Activated naive CD4-positive, alpha-beta T cell treated with Interleukin-2 at 50 U/mL for 16 hours (primary cell): ENCODE measurements at regions not wholly inside any gene's neighbourhood (a gene's known extent, or its start where the extent isn't known, plus 50 kb on each side); places are given as distances from the start of the nearest gene placed in this dataset.
"Not testable (repeated sequence)": the region's sequence is repeated elsewhere in the genome, so short reads cannot be mapped to it uniquely, and the experiment has no call there.

ENCODE experiments used
- DNase-seq: peaks from one replicate; pipeline ENCODE4 v3.0.0-alpha.2; 2020

DNA sequence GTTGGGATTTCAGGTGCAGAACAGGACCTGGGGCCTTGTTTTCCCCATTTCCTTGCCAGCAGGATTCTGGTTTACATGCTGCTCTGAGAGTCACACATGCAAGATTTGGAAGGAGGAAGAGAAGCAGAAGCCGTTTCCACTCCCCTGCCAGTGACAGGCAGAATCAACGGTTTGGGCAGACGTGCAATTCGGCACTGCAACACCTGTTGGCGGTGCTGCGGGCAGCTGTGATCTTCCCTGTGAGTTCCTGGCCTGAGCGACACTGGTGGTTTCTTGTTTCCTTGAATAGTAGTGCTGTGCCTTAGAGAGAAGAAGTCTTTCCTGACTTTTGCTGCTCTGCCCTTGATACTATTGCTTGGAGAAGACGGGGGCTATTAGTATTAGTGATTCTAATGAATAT lies 1126.2 kb downstream of the TYW1 start:
- DNase-seq: no peak

DNA sequence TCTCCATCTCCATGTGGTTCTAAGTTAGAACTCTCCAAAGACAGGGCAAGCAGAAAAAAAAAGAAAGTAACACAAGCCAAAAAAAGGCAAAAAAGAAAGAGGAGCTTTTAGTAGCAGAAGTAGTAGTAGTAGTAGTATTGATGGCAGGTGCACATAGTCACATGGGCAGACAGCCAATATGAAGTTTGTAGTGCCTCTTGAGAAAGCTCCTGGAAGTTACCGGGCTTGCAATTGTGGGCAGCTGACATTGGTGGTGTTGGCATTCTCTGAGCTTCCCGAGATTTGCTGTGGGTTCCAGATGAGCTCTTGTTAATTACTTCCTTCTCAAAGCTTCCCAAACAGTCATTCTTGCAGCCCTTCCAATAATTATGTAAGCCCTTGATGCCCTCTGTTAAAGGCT lies 1128.5 kb downstream of the TYW1 start:
- no peak for DNase-seq

DNA sequence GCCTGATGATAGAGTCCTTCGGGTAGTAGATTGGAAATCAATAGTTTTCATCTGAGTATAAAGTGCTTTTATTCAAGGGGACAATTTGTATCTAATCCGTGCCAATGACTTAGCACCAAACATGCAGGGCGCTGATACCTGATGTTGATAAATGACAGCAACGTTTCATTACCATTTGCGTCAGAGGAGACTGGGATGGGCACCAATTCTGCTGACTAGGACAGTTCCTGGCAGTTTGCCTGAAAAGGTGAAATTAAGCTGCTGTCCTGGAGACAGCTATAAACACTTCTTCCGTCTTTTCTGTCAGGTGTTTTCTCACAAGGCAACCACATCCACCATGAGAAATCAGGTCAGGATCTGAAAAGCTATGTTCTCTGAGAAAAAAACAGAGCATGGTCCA lies 1136.4 kb downstream of the TYW1 start:
- no peak for DNase-seq

DNA sequence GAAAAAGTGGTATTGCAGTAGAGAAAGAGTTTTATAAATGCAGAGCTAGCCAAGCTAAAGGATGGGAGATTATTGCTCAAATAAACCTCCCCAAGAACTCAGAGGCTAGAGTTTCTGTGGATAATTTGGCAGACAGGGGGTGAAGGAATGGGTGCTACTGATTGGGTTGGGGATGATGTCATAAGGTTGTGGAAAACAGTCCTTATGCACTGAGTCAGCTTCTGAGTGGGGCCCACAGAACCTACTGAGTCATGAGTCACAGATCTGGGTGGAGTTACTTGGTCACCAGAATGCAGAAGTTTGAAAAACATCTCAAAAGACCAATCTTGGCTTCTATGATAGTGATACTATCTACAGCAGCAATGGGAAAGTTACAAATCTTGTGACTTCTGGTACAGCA lies 1146.7 kb downstream of the TYW1 start:
- no peak for DNase-seq

DNA sequence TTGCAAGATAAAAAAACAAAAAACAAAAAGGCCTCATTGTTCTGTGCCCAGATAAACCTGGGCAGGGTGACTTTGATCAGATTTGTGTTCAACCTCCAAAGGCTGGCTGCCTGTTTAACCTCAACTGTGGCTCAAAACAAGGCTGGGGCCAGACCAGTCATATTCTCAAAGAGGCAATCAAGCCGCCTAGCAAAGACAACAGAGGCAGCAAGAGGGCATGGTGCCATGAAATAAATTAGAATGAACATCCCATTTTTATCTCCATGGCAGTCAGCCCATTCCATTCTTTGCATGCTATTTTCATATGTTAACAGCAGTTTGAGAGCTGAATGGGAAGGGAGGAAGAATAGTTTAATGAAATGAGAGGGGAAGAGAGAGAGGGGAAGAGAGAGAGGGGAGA lies 1150.3 kb downstream of the TYW1 start:
- DNase-seq: no peak

DNA sequence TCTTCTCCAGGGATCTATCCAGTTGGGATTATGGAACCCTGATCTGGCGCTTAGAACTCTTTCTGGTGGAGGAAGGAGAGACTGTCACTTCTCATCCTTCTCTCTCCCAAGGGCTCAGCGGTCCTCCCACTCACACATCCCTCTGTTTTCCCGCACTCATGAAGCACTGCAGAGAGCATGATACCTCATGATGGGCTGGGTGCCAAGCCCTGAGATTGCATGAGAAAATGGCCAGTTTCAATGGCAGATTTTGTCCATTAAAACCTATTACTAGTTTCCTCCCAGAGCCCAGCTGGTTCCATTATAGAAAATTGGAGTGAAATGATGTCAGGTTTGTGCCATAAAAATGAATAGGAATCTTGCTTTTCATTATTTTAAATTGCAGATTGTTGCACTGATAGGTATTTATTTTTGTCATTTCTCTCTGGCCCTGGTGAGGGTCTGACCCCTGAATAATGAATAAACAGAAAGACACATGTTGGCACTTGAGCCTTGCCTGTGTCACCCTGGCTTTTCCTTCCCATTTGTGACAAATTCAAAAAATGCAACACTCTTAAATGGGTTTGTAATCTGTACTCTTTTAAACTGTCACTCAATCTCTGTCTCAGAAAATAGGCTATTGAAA lies 1151.1 kb downstream of the TYW1 start:
- no peak for DNase-seq

DNA sequence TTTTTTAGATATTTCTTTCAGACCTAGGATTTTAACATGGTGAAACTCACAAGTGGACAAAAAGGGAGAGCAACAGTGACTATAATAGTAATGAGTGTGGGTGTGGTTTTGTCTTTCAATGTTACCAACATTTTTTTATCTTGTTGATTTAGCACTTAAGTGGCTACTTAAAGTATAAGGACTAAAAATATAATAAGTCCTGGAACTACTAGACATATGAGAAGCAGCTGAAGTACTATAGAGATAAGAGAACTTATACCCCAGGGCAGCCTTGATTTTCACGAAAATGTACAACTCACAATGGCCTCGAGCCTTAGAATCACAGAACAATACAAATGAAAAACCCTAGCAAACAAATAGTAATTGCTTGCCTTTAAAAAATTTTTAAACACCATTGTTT lies 1151.8 kb downstream of the TYW1 start:
- no peak for DNase-seq

DNA sequence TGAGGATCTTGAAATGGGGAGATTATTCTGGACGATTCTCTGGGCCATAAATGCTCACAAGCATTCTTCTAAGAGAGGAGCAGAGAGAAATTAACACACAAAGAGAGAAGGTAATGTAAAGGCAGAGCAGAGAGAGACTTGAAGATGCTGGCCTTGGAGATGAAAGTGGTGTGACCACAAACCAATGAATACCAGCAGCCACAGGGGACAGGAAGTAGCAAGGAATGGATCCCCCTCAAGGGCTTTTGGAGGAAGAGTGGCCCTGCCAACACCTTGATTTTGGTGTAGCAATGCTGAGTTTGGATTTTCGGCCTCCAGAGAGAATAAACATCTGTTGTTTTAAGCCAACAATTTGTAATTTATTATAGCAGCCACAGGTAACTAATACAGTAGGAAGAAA lies 1155.6 kb downstream of the TYW1 start:
- DNase-seq: no peak

DNA sequence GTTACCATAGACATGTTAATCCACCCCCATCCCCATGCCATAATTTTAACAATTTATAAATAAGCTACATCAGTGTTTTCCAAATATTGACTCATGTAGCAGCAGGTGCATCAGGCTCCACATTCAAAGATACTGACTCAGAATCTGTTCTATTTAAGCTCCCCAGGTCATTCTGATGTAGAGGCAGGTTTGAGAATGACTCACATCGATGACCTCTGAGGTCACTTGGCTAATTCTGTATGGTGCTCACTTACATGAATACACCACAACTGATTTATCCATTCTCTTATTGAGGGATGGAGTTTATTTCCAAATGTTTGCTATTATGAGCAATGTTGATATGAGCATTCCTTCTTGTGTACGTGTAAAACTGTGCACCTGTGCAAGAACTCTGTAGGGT lies 1159.0 kb downstream of the TYW1 start:
- DNase-seq: no peak

DNA sequence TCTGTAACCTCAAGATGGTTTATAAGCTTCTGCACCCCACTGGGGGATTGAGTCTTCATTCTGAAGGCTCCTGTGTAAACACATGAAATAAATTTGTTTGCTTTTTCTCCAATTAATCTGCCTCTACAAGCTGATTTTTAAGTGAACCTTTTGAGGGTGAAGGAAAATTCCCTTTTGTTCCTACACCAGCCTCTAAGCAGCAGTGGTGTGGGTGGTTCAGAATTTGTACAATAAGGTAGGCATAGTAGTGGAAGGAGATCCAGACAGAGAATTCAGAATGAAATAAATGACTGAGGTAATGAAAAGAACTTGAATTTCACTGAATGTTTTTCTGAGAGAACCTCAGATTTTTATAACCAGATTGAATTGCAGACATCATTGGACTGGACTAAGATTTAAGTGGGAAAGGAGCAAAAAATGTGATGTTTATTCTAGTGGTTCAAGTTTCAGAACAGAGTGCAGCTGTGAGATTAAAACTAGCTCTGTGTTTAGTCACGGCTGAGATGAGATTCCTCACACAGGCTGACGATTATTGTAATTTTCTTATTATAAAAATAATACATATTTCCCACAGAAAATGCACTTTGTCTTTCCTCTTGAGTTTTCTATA lies 1162.2 kb downstream of the TYW1 start:
- DNase-seq: no peak

DNA sequence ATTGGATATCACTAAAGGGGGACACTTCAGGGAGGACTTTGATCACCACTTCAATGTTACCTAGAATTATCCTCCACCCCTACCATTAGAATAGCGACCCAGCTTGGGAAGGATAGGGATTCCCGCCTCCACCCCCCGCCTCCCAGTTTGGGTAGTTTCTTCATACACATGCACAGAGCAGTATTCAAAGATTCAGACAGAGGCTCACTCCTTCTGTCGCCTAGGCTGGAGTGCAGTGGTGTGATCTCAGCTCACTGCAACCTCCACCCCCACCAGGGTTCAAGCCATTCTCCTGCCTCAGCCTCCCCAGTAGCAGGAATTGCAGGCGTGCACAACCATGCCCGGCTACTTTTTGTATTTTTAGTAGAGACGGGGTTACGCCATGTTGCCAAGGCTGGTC lies 1166.1 kb downstream of the TYW1 start:
- no peak for DNase-seq

DNA sequence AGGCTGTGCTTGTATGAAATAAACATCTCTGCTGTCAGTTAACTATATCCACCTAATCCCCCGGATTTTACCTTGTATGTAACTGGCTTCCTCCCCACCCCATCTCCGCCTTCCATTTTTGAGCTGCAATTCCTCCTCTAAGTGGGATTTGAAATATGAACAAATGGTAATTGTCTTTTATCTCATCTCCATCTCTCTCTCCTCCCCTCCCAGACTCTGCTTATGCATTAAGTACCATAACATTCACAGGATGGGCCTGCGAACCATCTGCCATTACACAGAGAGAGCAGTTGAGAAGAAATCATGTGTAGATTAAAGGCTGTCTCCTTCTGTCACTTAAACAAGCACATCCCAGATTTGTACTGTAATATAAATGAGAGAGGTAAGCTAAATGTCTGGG lies 1169.9 kb downstream of the TYW1 start:
- no peak for DNase-seq

DNA sequence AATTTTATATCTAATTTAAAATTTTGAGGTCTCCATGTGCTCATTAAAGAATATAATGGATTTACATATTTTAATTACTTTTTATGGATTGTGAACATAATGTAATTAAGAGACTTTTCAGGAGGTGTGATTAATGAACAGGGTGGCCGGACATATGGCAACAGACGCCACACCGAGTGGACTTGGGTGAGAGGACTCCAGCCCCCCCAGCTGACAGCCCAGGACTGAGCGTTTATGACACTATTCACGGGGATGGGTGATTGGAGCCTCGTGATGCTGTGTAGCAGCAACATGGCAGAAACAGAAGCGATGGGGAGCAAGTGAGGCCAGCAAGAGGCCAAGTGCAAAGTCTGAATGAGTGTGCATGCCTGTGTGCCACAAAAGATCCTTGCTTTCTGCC lies 1176.9 kb downstream of the TYW1 start:
- DNase-seq: no peak

DNA sequence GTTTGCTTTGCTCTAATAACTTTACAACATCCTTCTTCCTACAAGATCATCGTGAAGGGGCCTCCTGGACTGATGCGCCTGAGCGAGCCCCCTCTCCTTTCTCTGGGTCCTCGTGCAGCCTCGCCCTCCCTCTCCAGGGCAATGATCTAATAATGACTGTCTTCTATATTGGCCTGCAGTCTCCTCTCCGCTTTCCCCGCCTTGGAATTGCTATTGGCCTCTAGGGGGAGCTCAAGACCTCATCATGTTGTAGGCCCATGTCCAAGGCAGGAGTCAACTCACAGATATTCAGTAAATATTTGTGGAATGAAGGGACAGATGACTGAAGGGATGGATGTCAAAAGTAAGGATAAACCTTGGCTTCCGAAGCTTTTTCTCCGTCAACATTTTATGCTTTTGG lies 1180.3 kb downstream of the TYW1 start:
- no peak for DNase-seq

DNA sequence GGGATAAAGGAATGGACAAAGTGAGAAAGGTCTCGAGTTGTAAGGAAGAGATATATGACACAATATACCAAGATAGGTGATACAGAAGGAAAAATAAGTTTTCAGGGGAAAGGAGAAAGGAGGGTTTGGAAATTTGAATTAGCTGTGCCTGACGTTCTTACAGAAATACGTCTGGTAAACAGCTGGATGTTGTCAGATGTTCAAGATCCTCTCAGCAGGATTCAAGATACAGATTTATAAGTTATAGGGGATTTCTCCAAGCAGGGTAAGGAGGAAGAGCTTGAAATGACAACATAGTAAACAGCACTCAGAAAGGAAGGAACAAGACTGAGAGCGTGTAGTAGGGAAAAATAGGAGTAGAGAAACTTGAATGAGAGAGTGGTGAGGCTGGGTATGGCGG lies 1184.1 kb downstream of the TYW1 start:
- no peak for DNase-seq

DNA sequence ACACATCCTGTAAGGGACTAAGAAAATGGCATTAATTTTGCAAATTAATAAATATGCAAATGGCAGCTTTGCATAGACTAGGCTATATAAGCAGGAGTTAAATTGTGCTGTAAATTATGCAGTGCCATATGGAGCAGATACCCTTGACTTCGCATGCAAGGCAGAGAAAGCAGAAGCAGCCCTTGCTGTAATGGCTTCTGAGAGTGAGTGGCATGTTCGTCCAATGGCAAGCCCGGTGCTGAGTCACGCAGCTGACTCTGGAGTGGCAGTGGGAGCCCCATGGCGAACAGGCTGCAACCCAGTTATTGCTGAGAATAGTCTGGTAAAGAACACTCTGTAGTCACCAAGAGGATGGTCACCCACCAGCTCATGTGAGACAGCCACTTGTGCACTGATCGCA lies 1186.5 kb downstream of the TYW1 start:
- DNase-seq: no peak

DNA sequence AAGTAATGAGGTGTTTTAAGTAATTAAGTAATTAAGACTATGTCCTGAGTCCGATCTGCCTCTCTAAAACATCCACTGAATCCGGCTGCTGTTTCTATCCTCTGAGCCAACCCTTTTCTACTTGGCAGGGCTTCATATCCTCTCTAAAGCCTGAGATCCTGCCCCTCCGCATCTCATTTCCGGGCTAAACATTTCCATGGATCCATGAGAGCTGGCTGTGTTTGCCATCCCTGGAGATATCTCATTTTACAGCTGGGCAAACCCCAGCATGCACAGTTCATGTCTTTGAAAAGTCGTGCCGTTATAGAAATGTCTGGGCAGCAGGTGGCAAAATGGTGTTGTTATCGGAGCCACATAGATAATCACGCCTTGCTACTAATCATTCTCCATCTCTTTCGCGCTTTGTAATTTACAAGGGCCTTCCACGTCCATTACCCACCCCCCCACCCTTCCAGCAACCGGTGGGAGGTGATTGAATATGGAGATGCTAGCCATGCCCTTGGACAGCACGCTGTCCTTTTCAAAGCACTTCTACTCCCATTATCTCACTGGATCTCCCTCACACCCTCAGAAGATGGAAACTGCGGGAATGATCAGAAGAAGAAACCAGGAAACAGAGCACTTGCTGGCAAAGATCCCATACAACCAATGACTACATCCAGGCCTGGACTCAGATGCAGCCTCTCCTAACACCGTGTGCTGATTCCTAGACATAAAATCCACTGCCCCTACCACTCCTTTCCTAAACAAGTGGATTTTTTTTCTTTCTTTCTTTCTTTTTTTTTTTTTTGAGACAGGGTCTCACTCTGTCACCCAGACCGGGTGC lies 1189.2 kb downstream of the TYW1 start:
- DNase-seq: no peak

DNA sequence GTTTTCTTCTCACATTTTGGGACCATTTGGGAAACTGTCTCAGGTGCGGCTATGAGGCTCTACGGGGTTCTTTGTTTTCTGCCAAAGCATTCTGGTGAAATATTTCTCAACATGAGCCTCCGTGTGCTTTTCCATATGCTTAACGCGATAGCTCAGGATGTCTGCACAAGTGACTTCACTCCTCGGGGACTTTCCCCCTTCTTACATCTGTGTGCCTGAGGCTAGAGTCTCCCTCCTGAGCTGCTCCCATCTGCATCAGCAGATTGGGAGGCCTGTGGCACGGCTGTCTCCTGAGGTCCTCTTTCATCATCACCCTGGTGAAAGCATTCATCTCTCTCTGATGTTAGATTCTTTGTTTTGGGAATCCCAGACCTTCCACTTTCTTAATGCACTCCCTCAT lies 1190.9 kb downstream of the TYW1 start:
- DNase-seq: no peak

DNA sequence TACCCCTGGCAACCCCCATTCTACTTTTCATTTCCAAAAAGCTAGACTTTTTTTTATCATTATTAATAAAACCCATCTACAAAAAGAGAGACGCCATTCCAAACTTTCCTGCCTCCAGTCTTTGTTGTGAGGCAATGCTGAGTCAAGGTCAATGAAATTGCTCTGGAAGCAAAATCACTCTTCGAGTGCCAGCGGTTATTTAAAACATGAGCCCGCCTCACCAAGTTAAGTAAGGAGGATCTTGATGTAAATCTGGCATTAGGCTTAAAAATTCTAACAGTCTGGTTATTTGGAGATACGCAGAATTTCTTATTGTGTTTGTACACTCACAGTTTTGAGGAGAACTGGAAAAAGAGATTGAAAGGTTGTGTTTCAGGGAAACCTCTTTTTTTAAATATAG lies 1196.3 kb downstream of the TYW1 start:
- DNase-seq: no peak

DNA sequence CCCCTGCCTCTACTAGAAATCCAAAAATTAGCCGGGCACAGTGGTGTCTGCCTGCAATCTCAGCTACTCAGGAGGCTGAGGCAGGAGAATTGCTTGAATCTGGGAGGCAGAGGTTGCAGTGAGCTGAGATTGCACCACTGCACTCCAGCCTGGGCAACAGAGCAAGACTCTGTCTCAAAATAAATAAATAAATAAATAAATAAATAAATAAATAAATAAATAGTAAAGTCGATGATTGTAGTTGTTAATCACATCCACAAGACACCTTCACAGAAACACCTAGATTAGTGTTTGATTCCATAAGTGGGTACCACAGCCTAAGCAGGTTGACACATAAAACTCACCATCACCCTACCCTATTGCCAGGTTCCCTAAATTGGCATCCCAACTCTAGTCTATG lies 1199.0 kb downstream of the TYW1 start:
- not testable (repeated sequence) for DNase-seq

DNA sequence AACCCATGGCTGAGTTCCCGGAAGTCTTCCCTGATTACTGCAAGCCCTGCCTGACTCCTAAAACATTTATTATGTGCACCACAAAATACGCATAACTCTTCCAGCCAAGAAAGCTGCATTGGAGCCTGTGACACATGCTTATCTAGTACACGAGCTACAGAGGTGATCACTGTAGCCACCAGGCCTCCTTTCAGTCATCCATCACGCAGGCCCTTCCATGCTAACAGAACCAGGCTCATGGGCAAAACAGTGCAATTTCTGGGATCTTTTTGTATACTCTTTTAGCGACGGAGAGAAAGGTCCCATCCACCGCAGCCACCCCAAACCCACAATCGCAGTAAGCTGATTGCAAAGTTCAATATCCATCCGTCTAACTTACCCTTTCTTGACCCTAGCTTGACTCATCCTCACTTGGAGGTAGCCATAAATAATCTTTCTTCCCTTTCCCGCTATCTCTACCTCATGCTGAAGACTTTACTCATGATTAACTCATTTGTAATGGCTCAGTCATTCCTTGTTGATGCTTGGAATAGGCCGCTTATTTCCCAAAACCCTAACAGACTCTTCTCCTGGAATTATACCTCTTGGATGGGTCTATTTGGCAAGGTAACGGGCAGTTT lies 1203.5 kb downstream of the TYW1 start:
- no peak for DNase-seq

DNA sequence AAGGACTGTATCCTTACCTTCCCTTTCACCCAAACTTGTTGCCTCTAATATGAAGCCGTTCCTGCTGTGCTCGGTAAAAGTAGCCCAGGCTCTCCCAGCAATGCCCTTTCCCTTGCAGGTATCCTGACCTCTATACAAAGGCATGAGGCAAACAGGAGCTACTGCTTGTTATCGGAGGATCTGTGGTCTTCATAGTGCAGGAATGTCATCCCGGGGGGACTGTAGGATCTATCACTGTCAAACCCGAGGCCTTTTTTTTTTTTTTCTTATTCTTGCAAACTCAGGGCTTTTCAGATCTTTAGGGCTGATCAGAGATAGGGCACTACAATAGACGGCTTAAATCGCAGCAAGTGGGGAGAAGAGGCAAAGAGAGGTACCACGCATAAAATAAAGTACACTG lies 1206.6 kb downstream of the TYW1 start:
- no peak for DNase-seq

DNA sequence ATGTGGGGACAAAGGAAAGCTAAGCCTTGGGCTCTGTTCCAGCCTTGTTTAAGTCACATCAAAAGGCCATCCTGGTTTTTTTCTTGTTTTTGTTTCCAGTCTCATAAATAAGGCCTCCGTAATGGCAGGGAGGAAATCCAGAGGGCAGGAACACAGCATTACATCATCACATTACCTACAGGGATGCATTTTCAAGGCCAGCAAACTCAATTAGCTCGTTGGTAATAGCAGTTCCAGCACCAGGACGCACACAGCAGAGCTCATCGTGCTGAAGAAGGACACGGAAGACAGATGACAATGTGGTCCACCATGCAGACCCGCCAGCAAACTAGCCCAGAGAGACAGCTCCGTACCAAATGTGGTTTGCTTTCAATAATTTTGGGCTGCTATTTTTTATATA lies 1209.2 kb downstream of the TYW1 start:
- DNase-seq: no peak

DNA sequence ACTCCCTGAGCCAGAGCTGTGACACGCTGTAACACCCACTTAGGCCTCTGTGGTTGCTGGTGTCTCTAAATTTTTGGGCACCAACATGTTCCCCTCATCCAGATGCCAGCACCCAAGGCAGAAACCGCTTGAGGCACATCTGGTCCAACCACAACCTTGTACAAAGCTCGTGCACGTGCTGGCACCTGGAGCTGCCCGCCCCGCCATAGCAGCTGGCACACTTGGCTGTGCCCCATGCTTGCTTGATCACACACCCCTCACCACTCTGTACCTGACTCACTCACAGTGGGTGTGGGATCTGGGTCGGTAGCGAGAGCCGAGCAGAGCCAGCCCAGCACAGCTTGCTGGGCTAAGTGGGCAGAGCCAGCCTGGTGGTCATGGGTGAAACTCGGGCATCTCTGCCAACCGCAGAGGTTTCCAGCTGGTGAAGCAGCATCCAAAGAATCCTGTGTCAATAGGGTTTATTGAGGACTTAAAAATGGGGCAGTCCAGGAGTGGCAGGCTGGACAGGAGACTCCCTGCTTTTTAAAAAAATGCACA lies 1210.4 kb downstream of the TYW1 start:
- no peak for DNase-seq
